ENCODE measurements at regions not wholly inside any gene's neighbourhood (a gene's known extent, or its start where the extent isn't known, plus 50 kb on each side); places are given as distances from the start of the nearest gene placed in this dataset.

- Mint-ChIP-seq H3K4me1 (ENCODE audit: low read depth) (no peaks in the 10 kb centered on the region), H3K4me3 (no peak overlapping the region), H3K27ac (no peak overlapping the region), H3K27me3 (peaks cover 7% of the 10 kb centered on the region), H3K36me3 (ENCODE audit: low read depth) (no peaks in the 10 kb centered on the region), H3K9me3 (peaks cover 3% of the 10 kb centered on the region)
- DNase-seq (no peak), ATAC-seq (ENCODE audit: poor library complexity) (no peak)
- Histone ChIP-seq H3K9me3 (ENCODE audit: control insufficient read depth in 1 of 2, insufficient read depth in 1 of 2, low read length in 2 of 2) (no peaks in the 10 kb centered on the region), H3K27me3 (ENCODE audit: control insufficient read depth in 1 of 2, insufficient read depth in 2 of 2, low read length in 2 of 2) (no peaks in the 10 kb centered on the region), H3K27ac (ENCODE audit: low read depth in 1 of 2, low read length in 2 of 2) (no peak overlapping the region), H3K4me3 (ENCODE audit: low read length) (no peak overlapping the region), H3K4me1 (ENCODE audit: insufficient read depth, low read length) (peaks cover 3% of the 10 kb centered on the region), H3K36me3 (ENCODE audit: insufficient read depth, low read length) (no peaks in the 10 kb centered on the region)
- POLR2A ChIA-PET: no interaction called here
- intact Hi-C loops (cut with DNase I, micrococcal nuclease): no loop called here
- TF ChIP-seq, protein P1, sequence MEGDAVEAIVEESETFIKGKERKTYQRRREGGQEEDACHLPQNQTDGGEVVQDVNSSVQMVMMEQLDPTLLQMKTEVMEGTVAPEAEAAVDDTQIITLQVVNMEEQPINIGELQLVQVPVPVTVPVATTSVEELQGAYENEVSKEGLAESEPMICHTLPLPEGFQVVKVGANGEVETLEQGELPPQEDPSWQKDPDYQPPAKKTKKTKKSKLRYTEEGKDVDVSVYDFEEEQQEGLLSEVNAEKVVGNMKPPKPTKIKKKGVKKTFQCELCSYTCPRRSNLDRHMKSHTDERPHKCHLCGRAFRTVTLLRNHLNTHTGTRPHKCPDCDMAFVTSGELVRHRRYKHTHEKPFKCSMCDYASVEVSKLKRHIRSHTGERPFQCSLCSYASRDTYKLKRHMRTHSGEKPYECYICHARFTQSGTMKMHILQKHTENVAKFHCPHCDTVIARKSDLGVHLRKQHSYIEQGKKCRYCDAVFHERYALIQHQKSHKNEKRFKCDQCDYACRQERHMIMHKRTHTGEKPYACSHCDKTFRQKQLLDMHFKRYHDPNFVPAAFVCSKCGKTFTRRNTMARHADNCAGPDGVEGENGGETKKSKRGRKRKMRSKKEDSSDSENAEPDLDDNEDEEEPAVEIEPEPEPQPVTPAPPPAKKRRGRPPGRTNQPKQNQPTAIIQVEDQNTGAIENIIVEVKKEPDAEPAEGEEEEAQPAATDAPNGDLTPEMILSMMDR (IDR thresholded peaks at IDR 0.05): no peak
- CTCF ChIA-PET: no interaction called here
These were observed 420.0 kb downstream of the GADD45G start for GRCh38 chr9:90024823-90025222.

- Histone ChIP-seq H3K9me3 (ENCODE audit: control insufficient read depth in 1 of 2, insufficient read depth in 1 of 2, low read length in 2 of 2) (no peaks in the 10 kb centered on the region), H3K27ac (ENCODE audit: low read depth in 1 of 2, low read length in 2 of 2) (no peak overlapping the region), H3K27me3 (ENCODE audit: control insufficient read depth in 1 of 2, insufficient read depth in 2 of 2, low read length in 2 of 2) (no peaks in the 10 kb centered on the region), H3K4me3 (ENCODE audit: low read length) (no peak overlapping the region), H3K36me3 (ENCODE audit: insufficient read depth, low read length) (no peaks in the 10 kb centered on the region), H3K4me1 (ENCODE audit: insufficient read depth, low read length) (peaks cover 3% of the 10 kb centered on the region)
- Mint-ChIP-seq H3K9me3 (peaks cover 3% of the 10 kb centered on the region), H3K4me1 (ENCODE audit: low read depth) (no peaks in the 10 kb centered on the region), H3K36me3 (ENCODE audit: low read depth) (no peaks in the 10 kb centered on the region), H3K27ac (no peak overlapping the region), H3K4me3 (no peak overlapping the region), H3K27me3 (peaks cover 7% of the 10 kb centered on the region)
- DNase-seq (no peak), ATAC-seq (ENCODE audit: poor library complexity) (no peak)
- intact Hi-C loops (cut with DNase I, micrococcal nuclease): no loop called here
- ChIA-PET CTCF (no interaction called here), POLR2A (no interaction called here)
- TF ChIP-seq, protein P1 (IDR thresholded peaks at IDR 0.05): no peak
These were observed 421.0 kb downstream of the GADD45G start for GRCh38 chr9:90025816-90026215.

GRCh38 chr9:90027296-90027790 is 422.5 kb downstream of the GADD45G start:
- TF ChIP-seq, protein P1 (IDR thresholded peaks at IDR 0.05): no peak
- no peak for DNase-seq
- peaks cover under 1% of the 10 kb centered on the region for H3K9me3 Mint-ChIP-seq
- H3K36me3 Mint-ChIP-seq (ENCODE audit: low read depth): no peaks in the 10 kb centered on the region
- no peaks in the 10 kb centered on the region for H3K4me1 Mint-ChIP-seq (ENCODE audit: low read depth)
- H3K27ac ChIP-seq (ENCODE audit: low read depth in 1 of 2, low read length in 2 of 2): no peak overlapping the region
- ATAC-seq (ENCODE audit: poor library complexity): no peak
- intact Hi-C loops (cut with DNase I, micrococcal nuclease): no loop called here
- no peaks in the 10 kb centered on the region for H3K36me3 ChIP-seq (ENCODE audit: insufficient read depth, low read length)
- H3K27me3 ChIP-seq (ENCODE audit: control insufficient read depth in 1 of 2, insufficient read depth in 2 of 2, low read length in 2 of 2): no peaks in the 10 kb centered on the region
- peaks cover 3% of the 10 kb centered on the region for H3K4me1 ChIP-seq (ENCODE audit: insufficient read depth, low read length)
- peaks cover 5% of the 10 kb centered on the region for H3K27me3 Mint-ChIP-seq
- H3K4me3 ChIP-seq (ENCODE audit: low read length): no peak overlapping the region
- ChIA-PET POLR2A (no interaction called here), CTCF (no interaction called here)
- H3K9me3 ChIP-seq (ENCODE audit: control insufficient read depth in 1 of 2, insufficient read depth in 1 of 2, low read length in 2 of 2): no peaks in the 10 kb centered on the region
- H3K4me3 Mint-ChIP-seq: no peak overlapping the region
- H3K27ac Mint-ChIP-seq: no peak overlapping the region

All from CD4-positive, alpha-beta T cell (primary cell).